H1 (cell line): ENCODE measurements at regions not wholly inside any gene's neighbourhood (a gene's known extent, or its start where the extent isn't known, plus 50 kb on each side); places are given as distances from the start of the nearest gene placed in this dataset.

Experiments used
- CTCF ChIA-PET: fragments of 300-600 bp; sonication (Branson Sonifier 250); formaldehyde crosslinking; loops from one replicate; lab custom pipeline; 2021; ENCODE audit not compliant: partially characterized antibody; lab: Charles Lee
- POLR2A ChIA-PET: fragments of 300-600 bp; sonication (Branson Sonifier 250); formaldehyde crosslinking; loops from one replicate; lab custom pipeline; 2021; ENCODE audit warnings: inconsistent platforms; ENCODE audit not compliant: partially characterized antibody; lab: Charles Lee
- DNase-seq, 2 experiments: peaks; one replicate each; pipeline versions ENCODE4 v3.0.0 to v3.0.0-alpha.2; 2010 to 2022; ENCODE audit warnings: low spot score in 2 of 2, low read depth in 1 of 2, mixed read lengths in 1 of 2
- FAIRE-seq: peaks from 2 replicates; lab custom pipeline; 2011; peaks lifted over from hg19 to GRCh38; lab: Jason Lieb, UNC
- H2AFZ ChIP-seq: 2 replicates; pipeline ENCODE4 v1.8.1; 2012; ENCODE audit warnings: low read length, inconsistent platforms
- H2AK5ac ChIP-seq: 2 replicates; pipeline ENCODE4 v1.6.1; 2013; ENCODE audit warnings: low read depth, low read length
- H2BK120ac ChIP-seq: replicated peaks from 2 replicates; pipeline ENCODE3; 2013; ENCODE audit warnings: low read depth, low read length, inconsistent platforms
- H2BK12ac ChIP-seq: 2 replicates; pipeline ENCODE4 v1.6.1; 2013; ENCODE audit warnings: low read depth, low read length
- H2BK15ac ChIP-seq: 2 replicates; pipeline ENCODE4 v1.6.1; 2013; ENCODE audit warnings: low read length
- H2BK20ac ChIP-seq: 2 replicates; pipeline ENCODE4 v1.6.1; 2013; ENCODE audit warnings: low read length
- H2BK5ac ChIP-seq: 2 replicates; pipeline ENCODE4 v1.6.1; 2013; ENCODE audit warnings: low read depth, low read length
- H3K14ac ChIP-seq: 2 replicates; pipeline ENCODE4 v1.6.1; 2013; ENCODE audit warnings: inconsistent platforms; ENCODE audit not compliant: insufficient read length
- H3K18ac ChIP-seq: 2 replicates; pipeline ENCODE4 v1.6.1; 2013; ENCODE audit warnings: low read length; ENCODE audit errors: extremely low read depth
- H3K23ac ChIP-seq: 2 replicates; pipeline ENCODE4 v1.6.1; 2013; ENCODE audit warnings: inconsistent platforms; ENCODE audit not compliant: insufficient read length
- H3K23me2 ChIP-seq: 2 replicates; pipeline ENCODE4 v1.6.1; 2013; ENCODE audit warnings: low read depth, low read length
- H3K27ac ChIP-seq: 2 replicates; pipeline ENCODE4 v1.6.1; 2011; ENCODE audit warnings: low read depth, low read length, inconsistent platforms
- H3K27me3 ChIP-seq, 4 experiments: replicated peaks in 1 of 4; 1 replicate in 1 of 4; 2 replicates in 3 of 4; pipeline versions ENCODE4 v1.6.1 to v1.8.1; 2011 to 2013; ENCODE audit warnings: low read length in 3 of 4, mild to moderate bottlenecking in 3 of 4, inconsistent platforms in 2 of 4, mixed read lengths in 2 of 4, moderate library complexity in 1 of 4; ENCODE audit not compliant: control insufficient read depth in 3 of 4, insufficient read depth in 3 of 4; ENCODE audit errors: extremely low read depth in 1 of 4
- H3K36me3 ChIP-seq, 4 experiments: 2 replicates each; pipeline versions ENCODE4 v1.6.1 to v1.8.1; 2011 to 2013; ENCODE audit warnings: mild to moderate bottlenecking in 4 of 4, low read length in 3 of 4, moderate library complexity in 2 of 4, control low read depth in 1 of 4, inconsistent platforms in 1 of 4; ENCODE audit not compliant: insufficient read depth in 4 of 4, control insufficient read depth in 2 of 4
- H3K4ac ChIP-seq: replicated peaks from 2 replicates; pipeline ENCODE3; 2013; ENCODE audit warnings: low read length, low read depth, mixed read lengths, inconsistent platforms; ENCODE audit not compliant: insufficient read length
- H3K4me1 ChIP-seq, 4 experiments: replicated peaks in 1 of 4; 1 replicate in 1 of 4; 2 replicates in 3 of 4; pipeline versions ENCODE4 v1.6.1 to v1.8.1; 2011 to 2013; ENCODE audit warnings: low read length in 3 of 4, inconsistent platforms in 2 of 4, mixed read lengths in 1 of 4; ENCODE audit not compliant: insufficient read depth in 4 of 4, control insufficient read depth in 3 of 4
- H3K4me2 ChIP-seq, 2 experiments: 2 replicates each; pipeline versions ENCODE4 v1.6.1 to v1.8.1; 2011 to 2013; ENCODE audit warnings: low read depth in 2 of 2, low read length in 2 of 2, control low read depth in 1 of 2, inconsistent platforms in 1 of 2, mild to moderate bottlenecking in 1 of 2; ENCODE audit not compliant: insufficient read depth in 1 of 2
- H3K4me3 ChIP-seq, 4 experiments: fragments of 200-600, 300-600 bp in 1 of 4; sonication (generic), shearing (Covaris generic), sonication (Bioruptor Twin) in 1 of 4; 2 replicates each; pipeline versions ENCODE4 v1.5.1 to v1.8.1; 2011 to 2016; ENCODE audit warnings: low read length in 4 of 4, low read depth in 3 of 4, control low read depth in 2 of 4, inconsistent platforms in 2 of 4, mild to moderate bottlenecking in 2 of 4, mixed read lengths in 1 of 4, moderate library complexity in 1 of 4; ENCODE audit not compliant: insufficient read depth in 2 of 4; ENCODE audit errors: extremely low read depth in 1 of 4
- H3K56ac ChIP-seq: replicated peaks from 2 replicates; pipeline ENCODE3; 2013; ENCODE audit warnings: low read depth, mild to moderate bottlenecking, mixed read lengths, low read length, inconsistent platforms; ENCODE audit not compliant: insufficient read length
- H3K79me1 ChIP-seq: 2 replicates; pipeline ENCODE4 v1.6.1; 2013; ENCODE audit warnings: low read depth, low read length, control low read depth
- H3K79me2 ChIP-seq, 2 experiments: 2 replicates each; pipeline versions ENCODE4 v1.6.1 to v1.8.1; 2012 to 2013; ENCODE audit warnings: low read length in 2 of 2, mild to moderate bottlenecking in 2 of 2, inconsistent platforms in 1 of 2; ENCODE audit not compliant: insufficient read depth in 2 of 2, control insufficient read depth in 1 of 2
- H3K9ac ChIP-seq, 4 experiments: replicated peaks in 1 of 4; 1 replicate in 1 of 4; 2 replicates in 3 of 4; pipeline versions ENCODE4 v1.6.1 to v1.8.1; 2011 to 2013; ENCODE audit warnings: low read depth in 3 of 4, low read length in 3 of 4, control low read depth in 2 of 4, mild to moderate bottlenecking in 2 of 4, moderate library complexity in 2 of 4, inconsistent platforms in 1 of 4; ENCODE audit errors: extremely low read depth in 1 of 4
- H3K9me3 ChIP-seq, 2 experiments: 2 replicates each; pipeline versions ENCODE4 v1.6.1 to v1.8.1; 2012 to 2013; ENCODE audit warnings: mild to moderate bottlenecking in 2 of 2, moderate library complexity in 2 of 2, control low read depth in 1 of 2, inconsistent platforms in 1 of 2, low read depth in 1 of 2, low read length in 1 of 2, mixed read lengths in 1 of 2; ENCODE audit not compliant: insufficient read depth in 2 of 2
- H4K20me1 ChIP-seq, 2 experiments: replicated peaks in 1 of 2; 2 replicates each; pipeline versions ENCODE3 to v1.8.1; 2011 to 2013; ENCODE audit warnings: inconsistent platforms in 2 of 2, low read length in 2 of 2, mild to moderate bottlenecking in 1 of 2; ENCODE audit not compliant: insufficient read depth in 2 of 2, control insufficient read depth in 1 of 2
- H4K5ac ChIP-seq: 2 replicates; pipeline ENCODE4 v1.6.1; 2013; ENCODE audit warnings: low read length, low read depth, mixed read lengths, inconsistent platforms; ENCODE audit not compliant: insufficient read length
- H4K8ac ChIP-seq: 2 replicates; pipeline ENCODE4 v1.8.0; 2013; ENCODE audit warnings: mild to moderate bottlenecking, moderate library complexity, low read length, inconsistent platforms; ENCODE audit not compliant: insufficient read depth; ENCODE audit errors: extremely low read depth
- H4K91ac ChIP-seq: replicated peaks from 2 replicates; pipeline ENCODE3; 2013; ENCODE audit warnings: low read length, mixed read lengths, inconsistent platforms; ENCODE audit not compliant: insufficient read length
- CREB1 ChIP-seq: IDR thresholded peaks from 2 replicates; pipeline ENCODE4 v1.6.1; 2012; ENCODE audit warnings: inconsistent platforms

DNA sequence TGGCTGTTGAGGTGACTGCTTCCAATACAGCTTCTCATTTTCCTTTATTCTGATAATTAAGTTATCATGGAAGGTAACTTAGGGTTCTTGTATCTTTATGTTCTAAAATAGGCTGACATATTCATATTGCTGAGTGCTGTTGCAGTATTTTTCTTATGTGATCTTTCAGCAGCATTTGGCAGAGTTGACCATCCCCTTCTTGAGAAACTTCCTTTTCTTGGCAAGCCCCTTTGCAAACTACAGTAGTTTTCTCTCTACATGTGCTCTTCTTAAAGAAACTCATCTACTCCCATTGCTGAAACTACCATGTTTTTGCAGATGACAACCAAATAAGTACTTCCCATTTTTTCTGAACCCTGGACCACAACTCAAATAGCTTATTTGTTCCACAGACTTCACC is 476.5 kb upstream of the TRIB2 start:
- no peak overlapping the region for H2BK12ac ChIP-seq
- no peak for FAIRE-seq
- H3K79me1 ChIP-seq = no peaks in the 10 kb centered on the region; the same call in 1 of the 2 replicates
- H4K8ac ChIP-seq = no peak overlapping the region
- no peak overlapping the region for H3K9ac ChIP-seq
- no peaks in the 10 kb centered on the region for H3K9me3 ChIP-seq
- H3K23me2 ChIP-seq = no peaks in the 10 kb centered on the region
- TF ChIP-seq CREB1 = no peak
- H4K91ac ChIP-seq = no peak overlapping the region
- no peak overlapping the region for H3K56ac ChIP-seq
- H2AK5ac ChIP-seq = no peak overlapping the region
- H3K79me2 ChIP-seq = no peaks in the 10 kb centered on the region
- H3K4me1 ChIP-seq = no peaks in the 10 kb centered on the region
- H4K5ac ChIP-seq = no peak overlapping the region
- no peak overlapping the region for H2BK15ac ChIP-seq
- H3K4me2 ChIP-seq = no peak overlapping the region
- H4K20me1 ChIP-seq = no peaks in the 10 kb centered on the region
- no peak overlapping the region for H3K4me3 ChIP-seq
- H3K23ac ChIP-seq = no peak overlapping the region
- no peak overlapping the region for H3K18ac ChIP-seq
- H2BK120ac ChIP-seq = no peak overlapping the region
- ChIA-PET POLR2A (no interaction called here), CTCF (no interaction called here)
- no peak overlapping the region for H2AFZ ChIP-seq
- H3K4ac ChIP-seq = no peak overlapping the region
- DNase-seq = no peak
- H2BK20ac ChIP-seq = no peak overlapping the region
- no peak overlapping the region for H3K27ac ChIP-seq
- H2BK5ac ChIP-seq = no peak overlapping the region
- H3K14ac ChIP-seq = no peak overlapping the region
- H3K36me3 ChIP-seq = no peaks in the 10 kb centered on the region
- H3K27me3 ChIP-seq = no peaks in the 10 kb centered on the region
